Fibroblast of lung (primary cell): ENCODE measurements at regions not wholly inside any gene's neighbourhood (a gene's known extent, or its start where the extent isn't known, plus 50 kb on each side); places are given as distances from the start of the nearest gene placed in this dataset.

Source experiments
- EZH2 ChIP-seq: IDR thresholded peaks from 2 replicates; pipeline ENCODE4 v1.5.1; 2012; ENCODE audit warnings: low read length, control low read depth, mild to moderate bottlenecking; ENCODE audit errors: missing control alignments
- TF ChIP-seq, protein P1 (sequence below), 2 donors: IDR thresholded peaks in 1 of 2; conservative IDR thresholded peaks in 1 of 2; 1 replicate in 1 of 2; 2 replicates in 1 of 2; pipeline ENCODE4 v1.5.1; 2011 to 2012; ENCODE audit warnings: low read length in 2 of 2, control low read depth in 1 of 2, inconsistent platforms in 1 of 2, low read depth in 1 of 2, mild to moderate bottlenecking in 1 of 2

GRCh38 chr13:79745081-79745480 is 264.1 kb downstream of the NDFIP2 start:
- TF ChIP-seq, protein P1, sequence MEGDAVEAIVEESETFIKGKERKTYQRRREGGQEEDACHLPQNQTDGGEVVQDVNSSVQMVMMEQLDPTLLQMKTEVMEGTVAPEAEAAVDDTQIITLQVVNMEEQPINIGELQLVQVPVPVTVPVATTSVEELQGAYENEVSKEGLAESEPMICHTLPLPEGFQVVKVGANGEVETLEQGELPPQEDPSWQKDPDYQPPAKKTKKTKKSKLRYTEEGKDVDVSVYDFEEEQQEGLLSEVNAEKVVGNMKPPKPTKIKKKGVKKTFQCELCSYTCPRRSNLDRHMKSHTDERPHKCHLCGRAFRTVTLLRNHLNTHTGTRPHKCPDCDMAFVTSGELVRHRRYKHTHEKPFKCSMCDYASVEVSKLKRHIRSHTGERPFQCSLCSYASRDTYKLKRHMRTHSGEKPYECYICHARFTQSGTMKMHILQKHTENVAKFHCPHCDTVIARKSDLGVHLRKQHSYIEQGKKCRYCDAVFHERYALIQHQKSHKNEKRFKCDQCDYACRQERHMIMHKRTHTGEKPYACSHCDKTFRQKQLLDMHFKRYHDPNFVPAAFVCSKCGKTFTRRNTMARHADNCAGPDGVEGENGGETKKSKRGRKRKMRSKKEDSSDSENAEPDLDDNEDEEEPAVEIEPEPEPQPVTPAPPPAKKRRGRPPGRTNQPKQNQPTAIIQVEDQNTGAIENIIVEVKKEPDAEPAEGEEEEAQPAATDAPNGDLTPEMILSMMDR (conservative IDR thresholded peaks at IDR 0.05 in 1 of 2, IDR thresholded peaks at IDR 0.05 in 1 of 2; ENCODE audit: low read depth in 1 of 2, low read length in 2 of 2) = no peak
- no peak for TF ChIP-seq EZH2
